Fibroblast of mammary gland (primary cell): ENCODE measurements at regions not wholly inside any gene's neighbourhood (a gene's known extent, or its start where the extent isn't known, plus 50 kb on each side); places are given as distances from the start of the nearest gene placed in this dataset.

Experiments
- DNase-seq: peaks from one replicate; pipeline ENCODE4 v3.0.0-alpha.2; 2010; ENCODE audit warnings: low read depth
- H3K4me3 ChIP-seq: 2 replicates; pipeline ENCODE4 v1.5.1; 2011; ENCODE audit warnings: low read depth, mild to moderate bottlenecking, low read length, moderate library complexity; ENCODE audit not compliant: control insufficient read depth
- CTCF ChIP-seq: conservative IDR thresholded peaks from 2 replicates; pipeline ENCODE4 v1.5.1; 2011; ENCODE audit warnings: low read depth, low read length, inconsistent platforms; ENCODE audit not compliant: control insufficient read depth, insufficient read depth

- DNase-seq: no peak
- H3K4me3 ChIP-seq: no peak overlapping the region
- TF ChIP-seq CTCF: no peak
These were observed 224.7 kb downstream of the BRD1 start for GRCh38 chr22:49603016-49603415.

GRCh38 chr22:49602481-49602880, 225.2 kb downstream of the BRD1 start:
- no peak for TF ChIP-seq CTCF
- H3K4me3 ChIP-seq: no peak overlapping the region
- DNase-seq: no peak

GRCh38 chr22:49601614-49602321, 225.9 kb downstream of the BRD1 start:
- no peak overlapping the region for H3K4me3 ChIP-seq
- TF ChIP-seq CTCF: no peak
- no peak for DNase-seq

GRCh38 chr22:49600891-49601431, 226.7 kb downstream of the BRD1 start:
- TF ChIP-seq CTCF: no peak
- DNase-seq: no peak

GRCh38 chr22:49600468-49600867, 227.2 kb downstream of the BRD1 start:
- no peak for TF ChIP-seq CTCF
- no peak for DNase-seq
- H3K4me3 ChIP-seq: no peak overlapping the region

More at GRCh38 chr22:49600891-49601431, 226.7 kb downstream of the BRD1 start:
- no peak overlapping the region for H3K4me3 ChIP-seq

GRCh38 chr22:49599691-49600455, 227.8 kb downstream of the BRD1 start:
- TF ChIP-seq CTCF: no peak
- no peak for DNase-seq
- H3K4me3 ChIP-seq: no peak overlapping the region
